Loucy (cell line): ENCODE measurements at regions not wholly inside any gene's neighbourhood (a gene's known extent, or its start where the extent isn't known, plus 50 kb on each side); places are given as distances from the start of the nearest gene placed in this dataset.

ENCODE experiments used
- EZH2phosphoT487 ChIP-seq: fragments of 200-600 bp; IDR thresholded peaks from 2 replicates; pipeline ENCODE4 v1.6.1; 2018; ENCODE audit warnings: antibody characterized with exemption, mild to moderate bottlenecking, moderate library complexity, borderline replicate concordance
- TF ChIP-seq, protein P1 (sequence below): fragments of 200-600 bp; sonication (generic); conservative IDR thresholded peaks from 2 replicates; pipeline ENCODE4 v1.5.1; 2014; ENCODE audit warnings: mild to moderate bottlenecking, antibody characterized with exemption, low read length

DNA sequence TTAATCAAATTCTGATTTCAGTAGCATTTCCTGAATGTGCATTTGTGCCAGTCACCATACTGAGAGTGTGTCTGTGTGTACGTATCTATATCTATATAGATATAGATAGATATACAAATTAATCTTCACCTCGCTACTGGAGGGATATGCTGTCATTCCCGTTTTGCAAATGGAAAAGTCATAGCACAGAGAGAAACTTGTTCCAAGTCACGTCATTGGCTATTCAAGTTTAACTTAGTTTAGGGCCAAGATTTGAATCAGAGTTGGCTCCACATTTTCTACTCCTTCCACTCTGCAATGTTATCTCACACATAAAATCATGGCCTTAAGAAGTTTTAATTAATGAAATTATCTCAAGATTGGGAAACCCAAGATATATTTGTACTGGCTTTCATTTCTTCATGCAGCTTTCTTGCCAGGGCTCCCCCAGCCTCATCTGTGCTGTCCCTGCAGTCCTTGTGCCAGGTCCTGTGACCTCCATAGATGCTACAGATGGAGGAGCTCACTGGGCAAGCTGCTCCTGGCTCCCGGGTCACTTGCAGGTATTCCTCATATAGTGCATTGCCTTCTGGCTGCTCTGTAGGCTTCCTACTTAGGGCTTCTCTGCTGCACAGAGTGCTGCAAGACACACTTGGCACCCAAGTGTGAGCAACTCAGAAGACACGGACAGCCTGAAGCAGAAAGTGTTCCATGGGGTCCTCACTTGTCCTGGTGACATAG, 245.8 kb downstream of the KCNS3 start:
- TF ChIP-seq, protein P1, sequence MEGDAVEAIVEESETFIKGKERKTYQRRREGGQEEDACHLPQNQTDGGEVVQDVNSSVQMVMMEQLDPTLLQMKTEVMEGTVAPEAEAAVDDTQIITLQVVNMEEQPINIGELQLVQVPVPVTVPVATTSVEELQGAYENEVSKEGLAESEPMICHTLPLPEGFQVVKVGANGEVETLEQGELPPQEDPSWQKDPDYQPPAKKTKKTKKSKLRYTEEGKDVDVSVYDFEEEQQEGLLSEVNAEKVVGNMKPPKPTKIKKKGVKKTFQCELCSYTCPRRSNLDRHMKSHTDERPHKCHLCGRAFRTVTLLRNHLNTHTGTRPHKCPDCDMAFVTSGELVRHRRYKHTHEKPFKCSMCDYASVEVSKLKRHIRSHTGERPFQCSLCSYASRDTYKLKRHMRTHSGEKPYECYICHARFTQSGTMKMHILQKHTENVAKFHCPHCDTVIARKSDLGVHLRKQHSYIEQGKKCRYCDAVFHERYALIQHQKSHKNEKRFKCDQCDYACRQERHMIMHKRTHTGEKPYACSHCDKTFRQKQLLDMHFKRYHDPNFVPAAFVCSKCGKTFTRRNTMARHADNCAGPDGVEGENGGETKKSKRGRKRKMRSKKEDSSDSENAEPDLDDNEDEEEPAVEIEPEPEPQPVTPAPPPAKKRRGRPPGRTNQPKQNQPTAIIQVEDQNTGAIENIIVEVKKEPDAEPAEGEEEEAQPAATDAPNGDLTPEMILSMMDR: no peak
- no peak for TF ChIP-seq EZH2phosphoT487
